Activated CD4-positive, alpha-beta T cell treated with anti-CD3 and anti-CD28 coated beads, Interleukin-2, amount 10 ng/mL, durations not matched to agents 24 days and 14 days (primary cell): ENCODE measurements at regions not wholly inside any gene's neighbourhood (a gene's known extent, or its start where the extent isn't known, plus 50 kb on each side); places are given as distances from the start of the nearest gene placed in this dataset.

Experiments
- DNase-seq: peaks from one replicate; pipeline ENCODE4 v3.0.0; 2022
- H3K27ac Mint-ChIP-seq: one replicate; pipeline ENCODE4 v1.8.0; 2022; ENCODE audit warnings: mild to moderate bottlenecking, mixed read lengths
- H3K27me3 Mint-ChIP-seq: one replicate; pipeline ENCODE4 v1.8.0; 2022; ENCODE audit warnings: mixed read lengths
- H3K36me3 Mint-ChIP-seq: one replicate; pipeline ENCODE4 v1.8.0; 2022; ENCODE audit warnings: low read depth, mild to moderate bottlenecking, mixed read lengths
- H3K4me1 Mint-ChIP-seq: one replicate; pipeline ENCODE4 v1.8.0; 2021; ENCODE audit warnings: mixed read lengths
- H3K4me3 Mint-ChIP-seq: one replicate; pipeline ENCODE4 v1.8.0; 2022; ENCODE audit warnings: mild to moderate bottlenecking, moderate library complexity, mixed read lengths
- H3K9me3 Mint-ChIP-seq: one replicate; pipeline ENCODE4 v1.8.0; 2021; ENCODE audit warnings: mixed read lengths
- intact Hi-C: fragments of 100-400 bp; cut with micrococcal nuclease; formaldehyde crosslinking; loops from one replicate; pipeline ENCODE4 v1.15.1; 2023

DNA sequence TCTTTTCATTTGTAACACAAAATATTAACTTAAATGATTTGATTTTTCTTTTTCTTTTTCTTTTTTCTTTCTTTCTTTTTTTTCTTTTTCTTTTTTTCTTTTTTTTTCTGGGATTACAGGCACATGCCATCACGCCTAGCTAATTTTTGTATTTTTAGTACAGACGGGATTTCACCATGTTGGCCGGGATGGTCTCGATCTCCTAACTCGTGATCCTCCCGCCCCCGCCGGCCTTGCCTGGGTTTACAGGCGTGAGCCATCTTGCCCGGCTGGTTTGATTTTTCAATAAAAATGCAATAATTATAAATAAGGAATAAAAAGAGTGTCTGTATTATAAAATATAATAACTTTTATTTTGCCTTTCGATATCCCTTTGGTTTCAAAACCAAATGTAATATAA lies 146.7 kb upstream of the RGS18 start:
- Mint-ChIP-seq H3K4me1 (no peaks in the 10 kb centered on the region), H3K4me3 (no peak overlapping the region), H3K9me3 (no peaks in the 10 kb centered on the region), H3K27me3 (no peaks in the 10 kb centered on the region), H3K36me3 (no peaks in the 10 kb centered on the region), H3K27ac (no peak overlapping the region)
- intact Hi-C loops, result no loop called here
- DNase-seq, result no peak

DNA sequence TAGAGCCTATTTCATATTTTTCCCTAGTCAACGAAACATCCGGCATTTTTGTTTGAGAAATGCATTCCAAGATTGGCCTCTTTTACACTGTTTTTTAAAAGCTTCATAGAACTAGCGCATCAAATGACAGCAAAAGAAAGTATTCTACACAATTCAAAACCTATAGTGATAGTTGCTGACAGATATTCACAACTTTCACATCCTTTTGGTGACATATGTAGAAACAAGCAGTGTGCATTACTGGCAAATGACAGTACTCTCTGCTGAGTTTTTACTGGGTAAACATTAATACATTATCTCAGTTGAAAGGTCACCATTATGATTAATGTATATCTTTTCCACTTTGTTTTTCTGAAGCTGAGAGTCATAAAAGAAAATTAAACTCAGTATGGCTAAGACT lies 135.4 kb upstream of the RGS18 start:
- intact Hi-C loops, result no loop called here
- no peaks in the 10 kb centered on the region for H3K9me3 Mint-ChIP-seq
- no peaks in the 10 kb centered on the region for H3K27me3 Mint-ChIP-seq
- no peak overlapping the region for H3K27ac Mint-ChIP-seq
- H3K4me3 Mint-ChIP-seq, result no peak overlapping the region
- DNase-seq, result no peak
- no peaks in the 10 kb centered on the region for H3K36me3 Mint-ChIP-seq
- H3K4me1 Mint-ChIP-seq, result no peaks in the 10 kb centered on the region

DNA sequence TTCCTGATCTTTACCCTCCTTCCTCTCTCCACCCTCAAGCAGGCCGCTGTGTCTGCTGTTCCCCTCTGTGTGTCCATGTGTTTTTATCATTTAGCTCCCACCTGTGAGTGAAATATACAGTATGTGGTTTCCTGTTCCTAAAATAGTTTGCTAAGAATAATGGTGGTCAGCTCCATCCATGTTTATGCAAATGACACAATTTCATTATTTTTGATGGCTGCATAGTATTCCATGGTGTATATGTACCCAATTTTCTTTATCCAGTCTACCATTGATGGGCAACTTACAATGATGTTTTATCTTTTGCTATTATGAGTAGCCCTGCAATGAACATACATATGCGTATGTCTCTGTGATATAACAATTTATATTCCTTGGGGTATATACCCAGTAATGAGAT lies 133.4 kb upstream of the RGS18 start:
- no peak for DNase-seq
- Mint-ChIP-seq H3K4me3 (no peak overlapping the region), H3K9me3 (no peaks in the 10 kb centered on the region), H3K4me1 (no peaks in the 10 kb centered on the region), H3K36me3 (no peaks in the 10 kb centered on the region), H3K27ac (no peak overlapping the region), H3K27me3 (no peaks in the 10 kb centered on the region)
- intact Hi-C loops, result no loop called here

DNA sequence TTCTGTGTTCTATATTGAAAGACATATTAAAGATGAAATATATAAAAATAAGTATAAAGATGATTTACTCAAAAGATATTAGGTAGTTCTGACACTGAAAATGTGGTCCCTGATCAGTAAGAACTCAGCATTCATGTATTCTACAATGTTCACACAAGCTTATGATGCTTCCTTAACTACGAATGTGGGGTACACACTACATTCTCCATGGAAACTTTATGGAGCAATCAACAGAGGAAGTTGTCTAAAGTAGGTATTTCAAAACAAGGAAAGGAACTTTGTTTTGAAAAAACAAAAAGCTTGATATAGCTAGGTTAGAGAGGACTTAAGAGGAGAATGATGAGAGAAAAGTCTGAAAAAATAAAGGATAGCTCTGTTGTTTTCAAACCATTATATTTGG lies 119.7 kb upstream of the RGS18 start:
- H3K27me3 Mint-ChIP-seq, result no peaks in the 10 kb centered on the region

GRCh38 chr1:192045131-192045530 lies 113.1 kb upstream of the RGS18 start:
- Mint-ChIP-seq H3K27me3 (no peaks in the 10 kb centered on the region), H3K9me3 (no peaks in the 10 kb centered on the region), H3K4me3 (no peak overlapping the region), H3K36me3 (no peaks in the 10 kb centered on the region), H3K4me1 (no peaks in the 10 kb centered on the region), H3K27ac (no peak overlapping the region)
- intact Hi-C loops, result no loop called here
- DNase-seq, result no peak

More for the DNA sequence above, 119.7 kb upstream of the RGS18 start:
- intact Hi-C loops, result no loop called here
- H3K4me3 Mint-ChIP-seq, result no peak overlapping the region
- no peak overlapping the region for H3K27ac Mint-ChIP-seq
- DNase-seq, result no peak
- H3K4me1 Mint-ChIP-seq, result no peaks in the 10 kb centered on the region
- no peaks in the 10 kb centered on the region for H3K36me3 Mint-ChIP-seq
- H3K9me3 Mint-ChIP-seq, result no peaks in the 10 kb centered on the region

- intact Hi-C loops, result no loop called here
- Mint-ChIP-seq H3K4me1 (no peaks in the 10 kb centered on the region), H3K27me3 (no peaks in the 10 kb centered on the region), H3K9me3 (no peaks in the 10 kb centered on the region), H3K4me3 (no peak overlapping the region), H3K27ac (no peak overlapping the region), H3K36me3 (no peaks in the 10 kb centered on the region)
- no peak for DNase-seq
Observed at GRCh38 chr1:192053531-192053971, 104.7 kb upstream of the RGS18 start.

DNA sequence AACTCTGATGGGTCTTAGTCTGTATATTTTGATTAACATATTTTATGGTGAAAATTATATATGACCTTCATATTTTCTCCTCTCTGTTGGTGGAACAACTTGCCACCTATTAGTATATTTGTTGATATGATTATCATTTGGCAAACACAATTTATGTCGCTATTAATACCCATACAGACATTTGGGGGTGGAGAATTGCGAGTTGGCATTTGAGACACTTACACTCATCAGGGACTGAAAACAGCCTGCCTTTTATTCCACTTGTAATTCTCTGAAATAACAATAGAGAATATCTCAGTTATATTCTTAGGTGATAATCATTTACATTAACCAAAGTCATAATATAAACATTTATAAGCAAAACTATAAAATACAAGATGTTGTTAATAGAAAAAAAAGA lies 100.5 kb upstream of the RGS18 start:
- intact Hi-C loops, result no loop called here
- no peaks in the 10 kb centered on the region for H3K36me3 Mint-ChIP-seq
- no peak for DNase-seq
- no peaks in the 10 kb centered on the region for H3K9me3 Mint-ChIP-seq
- no peak overlapping the region for H3K4me3 Mint-ChIP-seq
- H3K27me3 Mint-ChIP-seq, result no peaks in the 10 kb centered on the region
- H3K4me1 Mint-ChIP-seq, result no peaks in the 10 kb centered on the region
- H3K27ac Mint-ChIP-seq, result no peak overlapping the region

DNA sequence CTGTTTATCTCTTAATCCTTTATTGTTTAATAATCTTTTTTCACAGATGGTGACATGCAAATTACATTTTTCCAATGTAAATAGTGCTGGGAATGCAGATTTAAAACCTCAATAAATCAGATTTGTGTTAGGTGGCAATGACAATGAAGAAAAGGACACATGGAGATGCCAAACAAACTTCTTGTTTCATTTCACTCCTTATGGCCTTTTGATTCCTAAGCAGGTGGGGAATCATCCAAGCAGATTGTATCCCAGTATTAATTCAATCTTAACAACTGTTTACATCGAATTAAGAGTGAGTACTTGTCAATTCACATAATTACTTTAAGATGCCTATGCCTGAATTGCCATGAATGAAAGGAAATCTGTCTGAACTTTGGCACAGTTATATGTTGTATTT lies 98.9 kb upstream of the RGS18 start:
- Mint-ChIP-seq H3K27me3 (no peaks in the 10 kb centered on the region), H3K4me3 (no peak overlapping the region), H3K9me3 (no peaks in the 10 kb centered on the region), H3K36me3 (no peaks in the 10 kb centered on the region), H3K27ac (no peak overlapping the region), H3K4me1 (no peaks in the 10 kb centered on the region)
- no peak for DNase-seq
- intact Hi-C loops, result no loop called here

DNA sequence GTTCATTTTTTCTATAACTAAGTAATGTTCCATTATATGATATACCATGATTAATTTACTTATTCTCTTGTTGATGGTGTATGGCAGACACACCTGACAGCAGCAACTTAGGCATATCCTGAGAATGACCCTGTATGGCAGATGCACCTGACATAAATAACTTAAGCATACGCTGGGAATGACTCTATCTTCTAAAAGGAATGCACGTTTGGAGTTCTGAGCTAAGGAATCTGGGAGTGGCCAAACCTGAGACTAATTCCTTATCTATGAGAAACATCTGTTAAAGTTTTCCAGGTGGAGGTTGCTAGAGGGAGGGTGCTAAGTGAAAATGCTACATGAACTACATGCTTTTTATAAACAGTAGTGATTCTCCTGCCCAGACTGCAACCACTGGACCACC lies 96.7 kb upstream of the RGS18 start:
- H3K27ac Mint-ChIP-seq, result no peak overlapping the region
- no peaks in the 10 kb centered on the region for H3K9me3 Mint-ChIP-seq
- no peak overlapping the region for H3K4me3 Mint-ChIP-seq
- no peaks in the 10 kb centered on the region for H3K4me1 Mint-ChIP-seq
- intact Hi-C loops, result no loop called here
- no peaks in the 10 kb centered on the region for H3K36me3 Mint-ChIP-seq
- no peaks in the 10 kb centered on the region for H3K27me3 Mint-ChIP-seq
- no peak for DNase-seq

GRCh38 chr1:192065087-192065486 lies 93.2 kb upstream of the RGS18 start:
- H3K27me3 Mint-ChIP-seq, result no peaks in the 10 kb centered on the region
- DNase-seq, result no peak
- no peak overlapping the region for H3K27ac Mint-ChIP-seq
- H3K36me3 Mint-ChIP-seq, result no peaks in the 10 kb centered on the region
- H3K4me3 Mint-ChIP-seq, result no peak overlapping the region
- intact Hi-C loops, result no loop called here
- H3K9me3 Mint-ChIP-seq, result no peaks in the 10 kb centered on the region
- no peaks in the 10 kb centered on the region for H3K4me1 Mint-ChIP-seq

- no peaks in the 10 kb centered on the region for H3K27me3 Mint-ChIP-seq
- H3K36me3 Mint-ChIP-seq, result no peaks in the 10 kb centered on the region
- DNase-seq, result no peak
- H3K27ac Mint-ChIP-seq, result no peak overlapping the region
- intact Hi-C loops, result no loop called here
- no peaks in the 10 kb centered on the region for H3K9me3 Mint-ChIP-seq
- no peak overlapping the region for H3K4me3 Mint-ChIP-seq
- H3K4me1 Mint-ChIP-seq, result no peaks in the 10 kb centered on the region
Observed at GRCh38 chr1:192066202-192066601, 92.1 kb upstream of the RGS18 start.

DNA sequence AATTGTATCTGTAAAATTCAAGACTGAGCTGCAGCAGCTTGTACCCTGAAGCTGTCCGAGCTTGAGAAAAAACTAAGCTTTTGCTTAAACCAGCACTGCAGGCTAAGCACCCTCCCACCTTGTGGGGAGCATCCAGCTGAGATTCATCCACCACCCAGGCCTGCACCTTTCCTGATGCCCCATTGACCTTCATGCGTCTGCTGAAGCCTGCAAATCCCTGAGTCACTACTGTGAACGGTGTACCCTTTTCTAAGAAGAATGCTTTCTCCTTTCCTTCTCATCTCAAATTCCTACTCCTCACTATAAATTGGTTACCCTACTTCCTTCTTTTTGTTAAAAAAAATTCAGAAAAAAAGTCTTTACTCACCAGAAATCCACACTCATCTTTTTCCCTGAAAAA lies 90.9 kb upstream of the RGS18 start:
- no peaks in the 10 kb centered on the region for H3K36me3 Mint-ChIP-seq
- H3K9me3 Mint-ChIP-seq, result no peaks in the 10 kb centered on the region
- no peaks in the 10 kb centered on the region for H3K27me3 Mint-ChIP-seq
- H3K4me1 Mint-ChIP-seq, result no peaks in the 10 kb centered on the region
- intact Hi-C loops, result no loop called here
- H3K4me3 Mint-ChIP-seq, result no peak overlapping the region
- H3K27ac Mint-ChIP-seq, result no peak overlapping the region
- DNase-seq, result no peak

DNA sequence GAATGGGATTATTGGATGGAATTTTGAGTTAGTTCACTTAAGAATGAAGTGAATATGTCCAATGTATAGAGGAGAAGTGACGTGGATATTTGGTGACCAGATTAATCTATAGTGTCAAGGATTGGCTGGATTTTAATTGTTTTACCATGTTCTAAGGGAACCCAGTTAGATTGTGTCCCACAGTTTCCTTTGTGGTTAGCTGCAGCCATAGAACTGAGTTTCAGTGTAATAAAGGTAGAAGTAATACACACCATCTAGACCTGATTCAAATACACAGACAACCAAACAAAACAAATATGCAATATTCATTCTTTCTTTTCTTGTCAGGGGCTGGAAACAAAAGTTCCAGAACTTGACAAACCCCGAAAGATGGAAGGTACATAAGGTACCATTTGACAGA lies 88.0 kb upstream of the RGS18 start:
- no peaks in the 10 kb centered on the region for H3K4me1 Mint-ChIP-seq
- no peaks in the 10 kb centered on the region for H3K9me3 Mint-ChIP-seq
- no peaks in the 10 kb centered on the region for H3K27me3 Mint-ChIP-seq
- intact Hi-C loops, result no loop called here
- H3K36me3 Mint-ChIP-seq, result no peaks in the 10 kb centered on the region
- no peak overlapping the region for H3K27ac Mint-ChIP-seq
- DNase-seq, result no peak
- H3K4me3 Mint-ChIP-seq, result no peak overlapping the region

- no peaks in the 10 kb centered on the region for H3K36me3 Mint-ChIP-seq
Observed at GRCh38 chr1:192080684-192081083, 77.6 kb upstream of the RGS18 start.

GRCh38 chr1:192081359-192081758 lies 76.9 kb upstream of the RGS18 start:
- H3K4me3 Mint-ChIP-seq, result no peak overlapping the region
- H3K27me3 Mint-ChIP-seq, result no peaks in the 10 kb centered on the region
- DNase-seq, result no peak
- intact Hi-C loops, result no loop called here
- H3K9me3 Mint-ChIP-seq, result no peaks in the 10 kb centered on the region
- H3K27ac Mint-ChIP-seq, result no peak overlapping the region
- no peaks in the 10 kb centered on the region for H3K4me1 Mint-ChIP-seq
- no peaks in the 10 kb centered on the region for H3K36me3 Mint-ChIP-seq

More at GRCh38 chr1:192080684-192081083, 77.6 kb upstream of the RGS18 start:
- no peak for DNase-seq
- H3K4me3 Mint-ChIP-seq, result no peak overlapping the region
- no peaks in the 10 kb centered on the region for H3K27me3 Mint-ChIP-seq
- H3K4me1 Mint-ChIP-seq, result no peaks in the 10 kb centered on the region
- H3K9me3 Mint-ChIP-seq, result no peaks in the 10 kb centered on the region
- intact Hi-C loops, result no loop called here
- no peak overlapping the region for H3K27ac Mint-ChIP-seq
